ENCODE measurements at regions not wholly inside any gene's neighbourhood (a gene's known extent, or its start where the extent isn't known, plus 50 kb on each side); places are given as distances from the start of the nearest gene placed in this dataset.

- no peak for TF ChIP-seq CTCF (IDR thresholded peaks at IDR 0.05)
- no peak for TF ChIP-seq POLR2AphosphoS5 (IDR thresholded peaks at IDR 0.05)
Measured at GRCh38 chr16:80103463-80103862, 437.3 kb upstream of the DYNLRB2 start.
